Suppressor macrophage treated with lipopolysaccharide for 4 hours (primary cell): ENCODE measurements at regions not wholly inside any gene's neighbourhood (a gene's known extent, or its start where the extent isn't known, plus 50 kb on each side); places are given as distances from the start of the nearest gene placed in this dataset.
"Not testable (repeated sequence)": the region's sequence is repeated elsewhere in the genome, so short reads cannot be mapped to it uniquely, and the experiment has no call there.

Source experiments
- DNase-seq: peaks from one replicate; pipeline ENCODE4 v3.0.0-alpha.2; 2020

GRCh38 chr1:105005594-105006195 lies 1256.0 kb downstream of the AMY1C start:
- DNase-seq, result no peak

GRCh38 chr1:105017587-105017986 lies 1267.9 kb downstream of the AMY1C start:
- DNase-seq, result no peak

DNA sequence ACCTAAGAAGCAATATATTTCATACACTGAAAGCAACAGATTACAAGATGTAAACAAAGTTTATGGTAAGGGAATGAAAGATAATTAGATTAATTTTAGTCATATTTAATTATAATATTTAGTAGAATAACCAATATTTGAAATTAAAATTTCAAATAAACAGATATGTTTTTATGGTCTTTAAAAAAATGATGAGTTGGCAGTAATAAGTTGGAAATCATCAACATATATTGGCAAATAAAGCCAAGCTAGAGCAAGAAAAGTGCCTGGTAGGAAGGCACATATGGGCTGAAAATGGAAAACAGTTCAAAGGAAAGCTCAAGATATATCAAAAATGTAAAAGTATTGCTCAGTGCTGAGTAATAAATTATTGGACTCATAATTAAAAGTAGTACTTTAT lies 1274.0 kb downstream of the AMY1C start:
- no peak for DNase-seq

GRCh38 chr1:105027838-105028471 lies 1278.3 kb downstream of the AMY1C start:
- no peak for DNase-seq

DNA sequence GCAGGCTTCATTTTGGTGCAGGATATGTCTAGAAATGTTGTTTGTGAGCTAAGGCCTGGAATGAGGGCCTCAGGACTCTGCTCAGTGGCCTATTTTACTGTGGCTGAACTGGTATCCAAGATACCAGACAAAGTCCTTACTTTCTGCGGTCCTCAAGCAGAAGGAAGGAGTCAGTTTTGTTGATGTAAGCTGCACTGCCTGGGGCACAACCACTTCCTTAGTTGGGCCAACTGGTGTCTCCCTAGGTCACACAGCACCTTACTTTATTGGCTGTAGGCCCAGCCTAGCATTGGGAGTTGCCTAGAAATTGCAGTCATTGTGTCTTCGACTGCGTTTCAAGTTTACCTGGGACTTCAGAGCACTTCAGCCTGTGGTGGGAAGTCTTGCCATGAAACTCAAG lies 1322.7 kb downstream of the AMY1C start:
- DNase-seq, result no peak

- no peak for DNase-seq
Measured at GRCh38 chr1:105072850-105073249, 1323.2 kb downstream of the AMY1C start.

DNA sequence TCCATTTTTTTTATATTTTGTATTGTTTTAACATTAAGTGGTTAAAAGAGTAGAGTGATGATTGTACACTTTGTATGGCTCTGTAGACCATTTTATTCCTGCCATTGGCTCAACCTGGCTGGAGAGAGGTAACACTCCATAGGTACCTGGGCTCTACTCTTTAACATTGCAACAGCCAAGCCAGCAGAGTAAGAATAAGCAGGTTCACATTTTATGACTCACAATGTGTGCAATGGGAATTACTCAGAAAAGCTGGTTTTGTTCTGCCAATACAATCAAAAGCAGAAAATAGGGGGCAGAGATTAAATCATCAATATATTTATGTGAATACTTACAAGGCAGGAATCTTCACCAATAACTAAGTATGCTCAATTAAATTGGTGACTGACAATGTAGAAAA lies 1324.0 kb downstream of the AMY1C start:
- no peak for DNase-seq

GRCh38 chr1:105083611-105084010 lies 1333.9 kb downstream of the AMY1C start:
- DNase-seq, result no peak

DNA sequence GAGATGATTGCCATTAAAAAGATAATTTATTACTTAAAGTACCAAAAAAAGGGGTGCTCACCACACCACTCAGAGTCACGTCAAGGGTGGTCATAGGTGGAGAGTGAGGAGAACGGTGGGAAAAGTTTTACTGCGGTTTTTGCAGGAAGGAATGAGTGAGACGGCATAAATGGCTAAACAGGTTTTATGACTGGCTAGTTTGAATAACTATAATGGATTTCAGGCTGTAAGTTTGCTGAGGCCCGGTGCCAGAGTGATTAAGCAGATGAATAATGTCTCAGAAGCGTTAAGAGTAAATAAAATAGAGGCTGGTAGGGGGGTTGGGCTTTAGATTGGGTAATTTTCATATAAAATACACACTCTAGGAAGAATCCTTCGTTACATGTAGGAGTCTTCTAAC lies 1337.8 kb downstream of the AMY1C start:
- DNase-seq, result no peak

GRCh38 chr1:105088166-105088565 lies 1338.5 kb downstream of the AMY1C start:
- DNase-seq, result no peak

GRCh38 chr1:105093893-105094292 lies 1344.2 kb downstream of the AMY1C start:
- not testable (repeated sequence) for DNase-seq

DNA sequence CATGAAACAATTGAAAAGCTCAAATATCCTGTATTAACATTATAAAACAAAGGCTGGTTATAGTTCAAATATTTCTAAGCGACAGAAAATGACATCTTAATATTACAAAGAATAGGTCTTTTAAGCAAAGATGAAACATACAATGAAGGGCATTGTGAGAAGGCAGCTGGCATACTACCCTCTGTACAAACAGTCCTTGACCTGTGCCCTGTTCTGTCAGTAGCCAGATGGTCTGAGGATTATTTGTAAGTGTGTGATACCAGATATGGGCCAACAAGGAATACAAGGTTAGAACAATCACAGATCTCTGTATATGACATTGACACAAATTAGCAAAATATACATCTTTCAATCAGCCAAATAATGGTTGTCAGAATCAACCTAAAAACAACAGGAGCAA lies 1350.4 kb downstream of the AMY1C start:
- no peak for DNase-seq

- no peak for DNase-seq
Measured at GRCh38 chr1:105101261-105101660, 1351.6 kb downstream of the AMY1C start.

DNA sequence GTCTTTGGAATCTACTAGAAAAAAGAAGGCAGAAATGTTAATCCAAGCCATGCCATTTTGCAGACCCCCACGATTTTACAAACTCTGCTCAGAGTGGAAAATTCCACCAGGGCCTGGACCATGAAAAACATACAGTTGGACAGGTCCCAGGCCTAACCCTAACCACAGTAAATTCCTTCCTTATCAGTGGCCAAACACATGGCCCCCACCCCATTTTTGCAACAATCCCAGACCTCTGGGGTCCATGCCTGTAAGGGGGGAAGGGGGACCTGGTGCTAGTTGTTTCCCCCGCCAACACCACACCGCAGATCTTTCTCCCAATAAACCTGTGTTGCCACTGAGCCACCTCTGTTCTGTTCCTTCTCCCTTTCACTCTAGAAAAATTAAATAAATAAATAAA lies 1352.7 kb downstream of the AMY1C start:
- no peak for DNase-seq

DNA sequence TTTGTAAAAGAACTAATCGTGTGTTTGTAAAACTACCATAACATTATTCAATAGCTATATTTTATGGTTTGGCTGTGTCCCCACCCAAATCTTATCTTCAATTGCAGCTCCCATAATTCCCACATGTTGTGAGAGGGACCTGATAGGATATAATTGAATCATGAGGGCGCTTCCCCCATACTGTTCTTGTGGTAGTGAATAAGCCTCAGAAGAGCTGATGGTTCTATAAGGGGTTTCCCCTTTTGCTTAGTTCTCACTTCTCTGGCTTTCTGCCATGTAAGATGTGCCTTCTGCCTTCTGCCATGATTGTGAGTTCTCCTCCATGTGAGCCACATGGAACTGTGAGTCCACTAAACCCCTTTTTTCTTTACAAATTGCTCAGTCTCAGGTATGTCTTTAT lies 1372.3 kb downstream of the AMY1C start:
- DNase-seq, result no peak

- DNase-seq, result no peak
Measured at GRCh38 chr1:105137543-105138457, 1388.1 kb downstream of the AMY1C start.

GRCh38 chr1:105138458-105138893 lies 1388.8 kb downstream of the AMY1C start:
- DNase-seq, result no peak

DNA sequence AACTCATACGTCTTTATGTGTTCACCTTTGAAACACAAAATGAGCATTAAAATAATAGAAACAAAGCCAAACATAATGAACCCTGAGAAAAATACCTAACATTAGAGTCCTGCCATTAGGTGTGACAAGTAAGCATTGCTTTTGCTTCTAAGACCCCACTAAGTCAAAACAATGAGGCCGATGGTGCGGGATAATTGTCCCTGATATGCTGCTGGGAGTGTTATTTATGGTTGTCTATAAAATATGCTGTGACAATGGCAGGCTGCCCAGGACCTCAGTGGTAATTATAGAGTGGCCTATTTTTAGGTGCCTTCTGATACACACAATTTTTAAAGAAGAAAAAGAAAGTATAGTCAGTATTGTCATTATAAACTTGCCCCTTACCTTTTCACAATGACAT lies 1423.1 kb downstream of the AMY1C start:
- no peak for DNase-seq

GRCh38 chr1:105180789-105181188 lies 1431.1 kb downstream of the AMY1C start:
- no peak for DNase-seq

DNA sequence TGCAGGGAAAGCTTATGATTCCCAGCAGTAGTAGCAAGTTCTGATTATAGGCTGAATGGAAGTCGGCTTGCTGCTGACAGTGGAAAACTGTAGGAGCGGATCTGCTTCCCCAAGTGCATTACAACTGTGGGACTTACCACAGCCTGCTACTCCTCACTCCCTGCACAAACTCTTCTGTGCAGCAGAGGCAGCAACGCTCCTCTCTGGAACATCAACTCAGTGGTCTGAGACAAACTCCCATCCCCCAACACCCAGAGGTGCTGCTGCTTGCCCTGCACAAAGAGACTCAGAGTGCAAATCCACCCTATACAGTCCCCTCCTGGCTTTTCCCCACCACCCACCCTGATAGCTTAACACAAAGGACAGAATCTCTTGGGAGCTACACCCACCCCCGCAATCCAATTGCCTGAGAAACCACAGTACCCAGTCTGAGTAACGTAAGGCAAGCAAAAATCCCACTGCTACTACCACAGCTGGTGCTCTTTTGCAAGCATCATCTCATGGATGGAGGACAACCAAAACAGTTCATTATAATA lies 1455.2 kb downstream of the AMY1C start:
- DNase-seq, result no peak

DNA sequence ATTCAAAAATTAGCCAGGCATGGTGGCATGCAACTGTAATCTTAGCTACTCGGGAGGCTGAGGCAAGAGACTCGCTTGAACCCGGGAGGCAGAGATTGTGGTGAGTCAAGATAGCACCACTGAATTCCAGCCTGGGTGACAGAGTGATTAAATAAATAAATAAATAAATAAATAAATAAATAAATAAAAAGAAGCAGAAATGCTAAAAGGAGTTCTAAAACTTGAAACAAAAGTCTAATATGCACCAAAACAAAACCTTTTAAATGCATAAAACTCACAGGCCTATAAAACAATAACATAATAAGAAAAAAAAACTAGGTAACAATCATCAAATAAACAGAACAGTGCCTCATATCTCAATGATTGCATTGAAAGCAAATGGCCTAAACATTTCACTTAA lies 1458.9 kb downstream of the AMY1C start:
- no peak for DNase-seq

DNA sequence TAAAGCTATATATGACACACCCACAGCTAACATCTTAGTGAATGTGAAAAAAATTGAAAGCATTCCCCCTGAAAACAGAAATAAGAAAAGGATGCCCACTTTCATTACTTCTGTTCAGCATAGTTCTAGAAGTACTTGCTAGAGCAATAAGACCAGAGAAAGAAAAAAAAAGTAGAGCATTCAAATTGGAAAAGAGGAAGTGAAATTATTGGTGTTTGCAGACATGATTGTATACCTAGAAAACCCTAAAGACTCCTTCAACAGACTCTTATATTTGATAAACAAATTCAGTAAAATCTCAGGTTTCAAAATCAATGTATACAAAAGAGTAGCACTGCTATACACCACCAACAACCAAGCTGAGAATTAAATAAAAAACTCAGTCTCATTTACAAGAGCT lies 1461.0 kb downstream of the AMY1C start:
- no peak for DNase-seq

- DNase-seq, result no peak
Measured at GRCh38 chr1:105231378-105231777, 1481.7 kb downstream of the AMY1C start.

DNA sequence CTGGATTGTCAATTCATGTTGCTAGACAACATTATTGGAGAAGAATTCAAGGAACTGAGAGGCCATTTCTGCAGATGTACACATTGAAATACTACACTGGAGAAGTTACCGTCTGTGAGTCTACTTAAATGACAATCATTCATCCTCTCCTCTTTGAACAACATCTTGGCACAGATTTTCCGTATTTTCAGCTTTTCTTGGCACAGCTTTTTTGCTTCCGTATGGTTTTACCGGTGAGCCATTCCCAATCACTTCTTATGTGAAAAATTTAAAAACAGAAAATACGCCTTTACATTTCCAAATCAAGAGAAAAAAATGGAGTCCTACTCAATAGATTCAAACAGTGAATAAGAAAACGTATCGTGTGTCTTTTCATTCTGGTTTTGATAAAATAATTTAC lies 1493.7 kb downstream of the AMY1C start:
- DNase-seq, result no peak
